Trophoblast cell (in vitro differentiated cells and primary cell): ENCODE measurements at regions not wholly inside any gene's neighbourhood (a gene's known extent, or its start where the extent isn't known, plus 50 kb on each side); places are given as distances from the start of the nearest gene placed in this dataset.

ENCODE experiments used
- DNase-seq, 2 donors: peaks; one replicate each; pipeline ENCODE4 v3.0.0-alpha.2; 2016
- H2AFZ ChIP-seq: 2 replicates; pipeline ENCODE4 v1.6.1; 2013; ENCODE audit warnings: low read length, moderate library complexity, mild to moderate bottlenecking; ENCODE audit not compliant: insufficient read depth, poor library complexity
- H2AK5ac ChIP-seq: 2 replicates; pipeline ENCODE4 v1.6.1; 2013; ENCODE audit warnings: mild to moderate bottlenecking, low read length
- H2BK120ac ChIP-seq: 2 replicates; pipeline ENCODE4 v1.6.1; 2013; ENCODE audit warnings: low read length, mild to moderate bottlenecking, moderate library complexity; ENCODE audit not compliant: insufficient read depth, poor library complexity
- H2BK12ac ChIP-seq: 2 replicates; pipeline ENCODE4 v1.6.1; 2013; ENCODE audit warnings: mild to moderate bottlenecking, low read length, moderate library complexity
- H2BK5ac ChIP-seq: 2 replicates; pipeline ENCODE4 v1.6.1; 2013; ENCODE audit warnings: low read length, low read depth, moderate library complexity, mild to moderate bottlenecking; ENCODE audit not compliant: poor library complexity
- H3K14ac ChIP-seq: 2 replicates; pipeline ENCODE4 v1.6.1; 2013; ENCODE audit warnings: mild to moderate bottlenecking, low read length
- H3K18ac ChIP-seq: 2 replicates; pipeline ENCODE4 v1.6.1; 2013; ENCODE audit warnings: mild to moderate bottlenecking, low read length
- H3K23ac ChIP-seq: 2 replicates; pipeline ENCODE4 v1.6.1; 2013; ENCODE audit warnings: low read length
- H3K27ac ChIP-seq: 2 replicates; pipeline ENCODE4 v1.5.1; 2013; ENCODE audit warnings: low read depth, mild to moderate bottlenecking, inconsistent platforms, low read length, moderate library complexity
- H3K27me3 ChIP-seq: 2 replicates; pipeline ENCODE4 v1.6.1; 2013; ENCODE audit warnings: inconsistent platforms, mild to moderate bottlenecking, low read length, moderate library complexity; ENCODE audit not compliant: insufficient read depth
- H3K36me3 ChIP-seq, 2 experiments: 1 replicate in 1 of 2; 2 replicates in 1 of 2; pipeline ENCODE4 v1.6.1; 2013; ENCODE audit warnings: low read length in 2 of 2, mild to moderate bottlenecking in 2 of 2, moderate library complexity in 1 of 2; ENCODE audit not compliant: insufficient read depth in 2 of 2, control insufficient read depth in 1 of 2
- H3K4ac ChIP-seq: 2 replicates; pipeline ENCODE4 v1.6.1; 2013; ENCODE audit warnings: low read depth, mild to moderate bottlenecking, low read length, moderate library complexity
- H3K4me1 ChIP-seq, 2 experiments: 1 replicate in 1 of 2; 2 replicates in 1 of 2; pipeline ENCODE4 v1.6.1; 2013; ENCODE audit warnings: low read length in 2 of 2, mild to moderate bottlenecking in 2 of 2, moderate library complexity in 1 of 2; ENCODE audit not compliant: insufficient read depth in 2 of 2, control insufficient read depth in 1 of 2
- H3K4me2 ChIP-seq: 2 replicates; pipeline ENCODE4 v1.6.1; 2013; ENCODE audit warnings: inconsistent platforms, mild to moderate bottlenecking, low read length, moderate library complexity
- H3K4me3 ChIP-seq: 2 replicates; pipeline ENCODE4 v1.5.1; 2013; ENCODE audit warnings: mild to moderate bottlenecking, low read depth, low read length, inconsistent platforms
- H3K79me1 ChIP-seq: one replicate; pipeline ENCODE4 v1.6.1; 2013; ENCODE audit warnings: low read length
- H3K79me2 ChIP-seq: 2 replicates; pipeline ENCODE4 v1.6.1; 2013; ENCODE audit warnings: low read length, mild to moderate bottlenecking; ENCODE audit not compliant: control insufficient read depth, insufficient read depth, poor library complexity
- H3K9ac ChIP-seq: 2 replicates; pipeline ENCODE4 v1.6.1; 2013; ENCODE audit warnings: mild to moderate bottlenecking, low read length
- H3K9me3 ChIP-seq: 2 replicates; pipeline ENCODE4 v1.6.1; 2013; ENCODE audit warnings: low read depth, mild to moderate bottlenecking, control low read depth, inconsistent platforms, low read length; ENCODE audit not compliant: insufficient read depth
- H4K12ac ChIP-seq: 2 replicates; pipeline ENCODE4 v1.6.1; 2013; ENCODE audit warnings: low read depth, mild to moderate bottlenecking, low read length, moderate library complexity
- H4K8ac ChIP-seq: 2 replicates; pipeline ENCODE4 v1.6.1; 2013; ENCODE audit warnings: low read depth, mild to moderate bottlenecking, low read length, moderate library complexity
- H4K91ac ChIP-seq: one replicate; pipeline ENCODE4 v1.6.1; 2013; ENCODE audit warnings: low read depth, mild to moderate bottlenecking, low read length, moderate library complexity
- WGBS: extraction: QIAGEN DNeasy Blood & Tissue Kit; methylation state at CpG from one replicate; pipeline ENCODE4 v1.1.7; 2013; ENCODE audit warnings: missing lambda C conversion rate; ENCODE audit not compliant: insufficient read length, insufficient coverage; ENCODE audit errors: extremely low coverage; 5-methylcytosine and 5-hydroxymethylcytosine counted together

- Histone ChIP-seq H3K9ac (no peak overlapping the region), H3K4me1 (no peaks in the 10 kb centered on the region), H3K36me3 (no peaks in the 10 kb centered on the region), H3K4ac (no peak overlapping the region), H3K79me2 (no peaks in the 10 kb centered on the region), H3K79me1 (no peaks in the 10 kb centered on the region), H2BK12ac (no peak overlapping the region), H2AFZ (no peak overlapping the region), H3K27ac (no peak overlapping the region), H3K4me3 (no peak overlapping the region), H3K18ac (no peak overlapping the region), H2BK120ac (no peak overlapping the region), H3K4me2 (no peak overlapping the region), H2AK5ac (no peak overlapping the region), H3K27me3 (no peaks in the 10 kb centered on the region), H4K91ac (no peak overlapping the region), H3K14ac (no peak overlapping the region), H3K9me3 (no peaks in the 10 kb centered on the region), H4K12ac (no peak overlapping the region), H2BK5ac (no peak overlapping the region), H3K23ac (no peak overlapping the region), H4K8ac (no peak overlapping the region)
- DNase-seq = no peak
- WGBS = no CpG with 5 or more reads among the region's 1 CpG
Observed at GRCh38 chr22:48055185-48055584, 1292.7 kb downstream of the TBC1D22A start.

DNA sequence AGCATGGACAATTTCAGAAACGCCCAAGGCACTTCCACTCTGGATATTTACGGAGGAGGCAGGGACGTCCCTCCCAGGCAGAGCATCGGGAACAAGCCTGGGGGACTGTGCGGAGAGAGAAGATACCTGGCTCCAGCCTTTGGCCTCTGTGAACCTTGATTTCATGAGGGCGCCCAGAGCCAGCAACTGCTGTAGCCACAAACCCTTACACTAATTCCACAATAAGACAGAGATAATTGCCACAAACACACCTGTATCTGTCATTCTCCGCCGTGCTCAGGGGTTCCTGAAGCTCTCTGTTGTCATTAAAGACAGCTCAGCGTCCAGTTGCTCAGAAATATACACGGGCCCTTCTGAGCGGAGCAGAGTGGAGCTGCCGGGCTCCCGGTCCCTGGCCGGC is 1292.1 kb downstream of the TBC1D22A start:
- no peaks in the 10 kb centered on the region for H3K9me3 ChIP-seq
- no peak overlapping the region for H3K14ac ChIP-seq
- H4K91ac ChIP-seq = no peak overlapping the region
- H3K4me1 ChIP-seq = no peaks in the 10 kb centered on the region
- no CpG with 5 or more reads among the region's 14 CpGs for WGBS
- H3K23ac ChIP-seq = no peak overlapping the region
- H3K4me3 ChIP-seq = no peak overlapping the region
- DNase-seq = no peak
- H3K79me2 ChIP-seq = no peaks in the 10 kb centered on the region
- H3K4ac ChIP-seq = no peak overlapping the region
- no peak overlapping the region for H3K18ac ChIP-seq
- no peak overlapping the region for H2BK5ac ChIP-seq
- no peak overlapping the region for H2AK5ac ChIP-seq
- H4K12ac ChIP-seq = no peak overlapping the region
- no peak overlapping the region for H3K27ac ChIP-seq
- H2BK12ac ChIP-seq = no peak overlapping the region
- no peaks in the 10 kb centered on the region for H3K36me3 ChIP-seq
- no peak overlapping the region for H4K8ac ChIP-seq
- H2BK120ac ChIP-seq = no peak overlapping the region
- H2AFZ ChIP-seq = no peak overlapping the region
- no peaks in the 10 kb centered on the region for H3K79me1 ChIP-seq
- no peak overlapping the region for H3K4me2 ChIP-seq
- H3K9ac ChIP-seq = no peak overlapping the region
- no peaks in the 10 kb centered on the region for H3K27me3 ChIP-seq

- Histone ChIP-seq H3K4ac (no peak overlapping the region), H3K27me3 (no peaks in the 10 kb centered on the region), H4K91ac (no peak overlapping the region), H4K12ac (no peak overlapping the region), H3K27ac (no peak overlapping the region), H2AFZ (no peak overlapping the region), H2AK5ac (no peak overlapping the region), H3K9ac (no peak overlapping the region), H3K9me3 (no peaks in the 10 kb centered on the region), H4K8ac (no peak overlapping the region), H3K36me3 (no peaks in the 10 kb centered on the region), H3K4me3 (peak overlapping the region; percentile 33), H3K14ac (no peak overlapping the region), H3K79me1 (no peaks in the 10 kb centered on the region), H2BK120ac (no peak overlapping the region), H3K18ac (no peak overlapping the region), H2BK5ac (no peak overlapping the region), H3K79me2 (no peaks in the 10 kb centered on the region), H3K4me2 (no peak overlapping the region), H3K4me1 (no peaks in the 10 kb centered on the region), H3K23ac (no peak overlapping the region), H2BK12ac (no peak overlapping the region)
- DNase-seq = no peak
- WGBS = no CpG with 5 or more reads among the region's 8 CpGs
Observed at GRCh38 chr22:48053973-48054372, 1291.5 kb downstream of the TBC1D22A start.

DNA sequence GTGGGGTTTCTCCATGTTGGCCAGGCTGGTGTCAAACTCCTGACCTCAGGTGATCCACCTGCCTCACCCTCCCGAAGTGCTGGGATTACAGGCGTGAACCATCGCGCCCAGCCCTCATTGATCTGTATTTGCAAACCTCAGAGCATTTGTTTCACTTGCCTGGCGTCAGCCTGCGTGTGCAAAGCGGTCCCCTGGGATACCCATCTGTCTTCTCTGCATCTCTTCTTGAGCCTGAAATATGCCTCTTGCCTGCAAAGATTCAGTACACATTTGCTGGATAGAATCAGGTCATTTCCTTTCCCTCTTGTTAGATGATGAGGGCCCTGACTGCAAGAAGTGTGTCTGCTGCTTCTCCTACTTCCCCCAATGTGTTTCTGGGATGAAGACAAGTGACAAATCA is 1291.0 kb downstream of the TBC1D22A start:
- no peak overlapping the region for H3K18ac ChIP-seq
- no peak overlapping the region for H2BK12ac ChIP-seq
- no peak overlapping the region for H2AK5ac ChIP-seq
- no CpG with 5 or more reads among the region's 7 CpGs for WGBS
- no peak overlapping the region for H3K9ac ChIP-seq
- H2AFZ ChIP-seq = no peak overlapping the region
- H3K4me1 ChIP-seq = no peaks in the 10 kb centered on the region
- no peak overlapping the region for H3K4ac ChIP-seq
- H3K36me3 ChIP-seq = no peaks in the 10 kb centered on the region
- no peak overlapping the region for H3K14ac ChIP-seq
- no peaks in the 10 kb centered on the region for H3K79me1 ChIP-seq
- H2BK5ac ChIP-seq = no peak overlapping the region
- no peak overlapping the region for H2BK120ac ChIP-seq
- no peak overlapping the region for H3K4me3 ChIP-seq
- no peak overlapping the region for H4K12ac ChIP-seq
- no peak overlapping the region for H4K8ac ChIP-seq
- H3K27me3 ChIP-seq = no peaks in the 10 kb centered on the region
- H4K91ac ChIP-seq = no peak overlapping the region
- H3K9me3 ChIP-seq = no peaks in the 10 kb centered on the region
- H3K23ac ChIP-seq = no peak overlapping the region
- DNase-seq = no peak
- H3K4me2 ChIP-seq = no peak overlapping the region
- H3K27ac ChIP-seq = no peak overlapping the region
- H3K79me2 ChIP-seq = no peaks in the 10 kb centered on the region

DNA sequence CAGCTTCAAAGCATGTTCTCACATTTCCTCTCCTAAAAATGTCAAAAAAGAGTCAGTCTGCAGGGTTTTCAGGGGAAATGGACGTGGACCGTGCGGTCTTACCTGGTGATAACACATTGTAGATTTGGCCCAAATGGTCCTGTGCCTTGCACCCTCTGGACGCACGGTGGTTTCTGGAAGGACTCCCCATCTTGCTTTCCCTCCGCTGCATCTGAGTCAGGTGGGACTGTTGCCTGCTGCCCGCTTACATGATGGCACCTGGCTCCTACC is 1290.1 kb downstream of the TBC1D22A start:
- H3K79me1 ChIP-seq = no peaks in the 10 kb centered on the region
- no peak overlapping the region for H4K12ac ChIP-seq
- no peak overlapping the region for H2BK120ac ChIP-seq
- no CpG with 5 or more reads among the region's 7 CpGs for WGBS
- no peak overlapping the region for H2BK5ac ChIP-seq
- no peak overlapping the region for H3K4me3 ChIP-seq
- no peak overlapping the region for H3K18ac ChIP-seq
- no peak overlapping the region for H3K4ac ChIP-seq
- H3K79me2 ChIP-seq = no peaks in the 10 kb centered on the region
- H3K4me1 ChIP-seq = no peaks in the 10 kb centered on the region
- H2AFZ ChIP-seq = no peak overlapping the region
- H3K9ac ChIP-seq = no peak overlapping the region
- no peak overlapping the region for H3K4me2 ChIP-seq
- H3K14ac ChIP-seq = no peak overlapping the region
- no peak overlapping the region for H3K23ac ChIP-seq
- DNase-seq = no peak
- H4K8ac ChIP-seq = no peak overlapping the region
- no peak overlapping the region for H4K91ac ChIP-seq
- no peak overlapping the region for H2AK5ac ChIP-seq
- no peaks in the 10 kb centered on the region for H3K27me3 ChIP-seq
- no peaks in the 10 kb centered on the region for H3K36me3 ChIP-seq
- H2BK12ac ChIP-seq = no peak overlapping the region
- no peaks in the 10 kb centered on the region for H3K9me3 ChIP-seq
- H3K27ac ChIP-seq = no peak overlapping the region
